Activated CD4-positive, alpha-beta T cell treated with anti-CD3 and anti-CD28 coated beads, Interleukin-2, amount 10 ng/mL, durations not matched to agents 7 days and 5 days (primary cell): ENCODE measurements at regions not wholly inside any gene's neighbourhood (a gene's known extent, or its start where the extent isn't known, plus 50 kb on each side); places are given as distances from the start of the nearest gene placed in this dataset.
"Not testable (repeated sequence)": the region's sequence is repeated elsewhere in the genome, so short reads cannot be mapped to it uniquely, and the experiment has no call there.

Experiments used
- CTCF ChIA-PET: fragments of 350-600 bp; sonication (Branson Sonifier 250); formaldehyde crosslinking; loops from one replicate; lab custom pipeline; 2021; ENCODE audit warnings: antibody characterized with exemption; lab: Charles Lee
- POLR2A ChIA-PET: fragments of 350-600 bp; sonication (Branson Sonifier 250); formaldehyde crosslinking; loops from one replicate; lab custom pipeline; 2021; ENCODE audit warnings: antibody characterized with exemption; lab: Charles Lee
- DNase-seq: peaks from one replicate; pipeline ENCODE4 v3.0.0-alpha.2; 2020
- H3K27ac Mint-ChIP-seq: one replicate; pipeline ENCODE4 v1.8.0; 2021; ENCODE audit warnings: mild to moderate bottlenecking, moderate library complexity, mixed read lengths
- H3K27me3 Mint-ChIP-seq: one replicate; pipeline ENCODE4 v1.8.0; 2021; ENCODE audit warnings: mixed read lengths
- H3K36me3 Mint-ChIP-seq: one replicate; pipeline ENCODE4 v1.8.0; 2021; ENCODE audit warnings: low read depth, mixed read lengths
- H3K4me1 Mint-ChIP-seq: one replicate; pipeline ENCODE4 v1.8.0; 2021; ENCODE audit warnings: mixed read lengths
- H3K4me3 Mint-ChIP-seq: one replicate; pipeline ENCODE4 v1.8.0; 2021; ENCODE audit warnings: mild to moderate bottlenecking, moderate library complexity, mixed read lengths
- H3K9me3 Mint-ChIP-seq: one replicate; pipeline ENCODE4 v1.8.0; 2021; ENCODE audit warnings: mixed read lengths

- no peaks in the 10 kb centered on the region for H3K9me3 Mint-ChIP-seq
- CTCF ChIA-PET = interaction anchor here (0.6 kb wide), 1 partner anchor 12 kb away, joined by 3 read pairs; no protein-coding TSS in a partner anchor
- peaks cover 62% of the 10 kb centered on the region for H3K36me3 Mint-ChIP-seq
- H3K27me3 Mint-ChIP-seq = no peaks in the 10 kb centered on the region
- no peak overlapping the region for H3K4me3 Mint-ChIP-seq
- DNase-seq = no peak
- H3K4me1 Mint-ChIP-seq = peaks cover 19% of the 10 kb centered on the region
- peak overlapping the region; percentile 27 for H3K27ac Mint-ChIP-seq
- POLR2A ChIA-PET = no interaction called here
Observed at GRCh38 chr1:184881941-184882913, 92.1 kb downstream of the NIBAN1 start.

GRCh38 chr1:184879876-184880557 is 94.3 kb downstream of the NIBAN1 start:
- H3K27me3 Mint-ChIP-seq = no peaks in the 10 kb centered on the region
- H3K9me3 Mint-ChIP-seq = no peaks in the 10 kb centered on the region
- H3K36me3 Mint-ChIP-seq = peaks cover 59% of the 10 kb centered on the region
- no peak overlapping the region for H3K4me3 Mint-ChIP-seq
- DNase-seq = no peak
- peaks cover 17% of the 10 kb centered on the region for H3K4me1 Mint-ChIP-seq
- ChIA-PET CTCF (interaction anchor here (1.8 to 2.0 kb wide), 2 partner anchors 20 to 48 kb away, joined by 4 to 5 read pairs; no protein-coding TSS in a partner anchor), POLR2A (no interaction called here)
- H3K27ac Mint-ChIP-seq = no peak overlapping the region

DNA sequence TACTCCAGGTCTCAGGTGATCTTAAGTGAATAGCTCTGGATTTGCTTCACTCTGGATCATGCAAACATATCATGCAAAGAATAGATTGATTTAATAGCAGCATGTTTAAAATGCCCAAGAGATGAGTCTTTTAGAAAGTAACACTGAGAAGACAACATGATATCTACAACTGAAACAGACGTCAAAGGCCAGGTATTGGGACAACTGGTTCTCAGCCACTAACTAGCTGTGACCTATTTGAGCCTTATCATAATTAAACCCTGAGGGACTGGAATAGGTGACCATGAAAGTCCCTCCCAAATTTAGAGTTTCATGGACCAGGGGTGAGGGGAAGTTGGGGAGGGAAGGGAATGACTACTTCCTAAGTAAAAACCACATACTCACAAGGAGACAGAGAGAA is 95.7 kb downstream of the NIBAN1 start:
- ChIA-PET CTCF (interaction anchor here (1.3 to 1.8 kb wide), 2 partner anchors 10 to 19 kb away, joined by 4 to 5 read pairs; no protein-coding TSS in a partner anchor), POLR2A (no interaction called here)
- no peak for DNase-seq
- Mint-ChIP-seq H3K27me3 (no peaks in the 10 kb centered on the region), H3K4me1 (peaks cover 14% of the 10 kb centered on the region), H3K36me3 (peaks cover 54% of the 10 kb centered on the region), H3K27ac (no peak overlapping the region), H3K9me3 (no peaks in the 10 kb centered on the region), H3K4me3 (no peak overlapping the region)

- H3K9me3 Mint-ChIP-seq = peaks cover 3% of the 10 kb centered on the region
- H3K4me1 Mint-ChIP-seq = peaks cover 8% of the 10 kb centered on the region
- no peak overlapping the region for H3K4me3 Mint-ChIP-seq
- peaks cover 54% of the 10 kb centered on the region for H3K36me3 Mint-ChIP-seq
- H3K27me3 Mint-ChIP-seq = no peaks in the 10 kb centered on the region
- H3K27ac Mint-ChIP-seq = no peak overlapping the region
- DNase-seq = no peak
- POLR2A ChIA-PET = no interaction called here
- CTCF ChIA-PET = interaction anchor here (0.5 to 1.3 kb wide), 2 partner anchors 9 to 611 kb away, joined by 3 to 5 read pairs; no protein-coding TSS in a partner anchor
Observed at GRCh38 chr1:184878002-184878401, 96.3 kb downstream of the NIBAN1 start.

DNA sequence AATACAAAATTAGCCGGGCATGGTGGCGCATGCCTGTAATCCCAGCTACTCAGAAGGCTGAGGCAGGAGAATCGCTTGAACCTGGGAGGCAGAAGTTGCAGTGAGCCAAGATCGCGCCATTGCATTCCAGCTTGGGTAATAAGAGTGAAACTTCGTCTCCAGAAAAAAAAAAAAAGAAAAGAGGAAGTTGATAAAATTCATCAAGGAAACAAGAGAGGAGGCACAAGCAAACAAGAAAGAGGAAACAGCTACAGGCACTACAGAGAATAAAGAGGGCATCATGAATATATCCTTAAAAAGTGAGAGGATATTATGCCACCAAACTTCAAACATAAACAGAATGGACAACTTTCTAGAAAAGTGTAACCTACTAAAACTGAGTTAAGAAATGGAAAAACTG is 98.3 kb downstream of the NIBAN1 start:
- H3K4me1 Mint-ChIP-seq, H3K4me3 Mint-ChIP-seq, H3K27me3 Mint-ChIP-seq, POLR2A ChIA-PET, H3K9me3 Mint-ChIP-seq, DNase-seq, H3K27ac Mint-ChIP-seq: not testable (repeated sequence)
- CTCF ChIA-PET = interaction anchor here (0.7 kb wide), 1 partner anchor 890 kb away, joined by 3 read pairs; no protein-coding TSS in a partner anchor
- H3K36me3 Mint-ChIP-seq = peaks cover 54% of the 10 kb centered on the region

- Mint-ChIP-seq H3K27me3 (no peaks in the 10 kb centered on the region), H3K36me3 (peaks cover 57% of the 10 kb centered on the region), H3K9me3 (peaks cover 3% of the 10 kb centered on the region), H3K4me1 (peaks cover 6% of the 10 kb centered on the region), H3K4me3 (no peak overlapping the region), H3K27ac (no peak overlapping the region)
- POLR2A ChIA-PET = no interaction called here
- CTCF ChIA-PET = no interaction called here
- no peak for DNase-seq
Observed at GRCh38 chr1:184875218-184875617, 99.1 kb downstream of the NIBAN1 start.

GRCh38 chr1:184870319-184870718 is 104.0 kb downstream of the NIBAN1 start:
- Mint-ChIP-seq H3K9me3 (peaks cover 13% of the 10 kb centered on the region), H3K36me3 (peaks cover 66% of the 10 kb centered on the region), H3K4me1 (peaks cover 45% of the 10 kb centered on the region), H3K27ac (no peak overlapping the region), H3K4me3 (no peak overlapping the region), H3K27me3 (no peaks in the 10 kb centered on the region)
- ChIA-PET POLR2A (no interaction called here), CTCF (interaction anchor here (0.5 kb wide), 1 partner anchor 221 kb away, joined by 3 read pairs; no protein-coding TSS in a partner anchor)
- peak; percentile 27 for DNase-seq

DNA sequence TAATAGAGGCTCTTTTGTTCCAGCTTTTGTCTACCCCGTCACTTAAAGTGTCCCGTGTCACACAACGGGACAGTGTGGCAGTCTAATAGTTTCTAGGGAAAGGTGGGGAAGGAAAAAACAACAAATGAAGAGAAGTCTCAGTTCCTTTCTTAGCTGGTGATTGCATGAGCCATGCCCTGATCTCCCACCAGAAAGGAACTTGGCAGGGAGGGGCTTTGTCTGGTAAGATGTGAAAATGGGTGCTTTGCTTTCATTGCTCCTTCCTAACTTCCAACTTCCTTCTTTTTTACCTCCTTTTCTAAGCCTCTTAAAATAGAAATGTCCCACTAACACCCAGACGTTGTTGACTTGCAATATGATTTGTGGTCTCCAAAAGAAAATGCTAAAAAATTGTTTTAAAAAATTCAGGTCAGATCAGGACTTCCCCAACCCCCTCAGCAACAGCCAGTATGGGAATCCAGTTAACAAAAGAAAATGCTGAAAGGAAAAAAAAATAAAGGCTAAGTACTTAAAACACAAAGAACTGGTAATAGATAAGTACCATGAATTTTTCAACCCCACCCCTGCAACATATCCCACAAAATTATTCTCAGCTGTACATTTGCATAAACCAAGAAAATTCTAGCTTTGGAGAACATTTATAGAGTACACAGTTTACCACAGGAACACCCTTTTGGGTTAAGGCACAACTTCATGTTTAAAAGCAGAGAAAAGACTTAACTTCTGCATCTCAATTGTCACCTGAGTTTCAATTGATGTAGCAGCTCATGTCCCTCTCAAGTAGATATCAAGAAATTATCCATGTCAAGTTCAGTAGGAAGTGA is 106.2 kb downstream of the NIBAN1 start:
- Mint-ChIP-seq H3K4me3 (peak overlapping the region; percentile 5), H3K27me3 (no peaks in the 10 kb centered on the region), H3K9me3 (peaks cover 10% of the 10 kb centered on the region), H3K36me3 (peaks cover 66% of the 10 kb centered on the region), H3K4me1 (peaks cover 50% of the 10 kb centered on the region), H3K27ac (peak overlapping the region; percentile 91)
- ChIA-PET CTCF (interaction anchor here (1.1 to 2.5 kb wide), 3 partner anchors 10 to 302 kb away, joined by 3 to 9 read pairs (median 5); no protein-coding TSS in a partner anchor), POLR2A (interaction anchor here (0.8 kb wide), 1 partner anchor 106 kb away, joined by 5 read pairs; the partner anchor contains the start of gene NIBAN1)
- DNase-seq = no peak

DNA sequence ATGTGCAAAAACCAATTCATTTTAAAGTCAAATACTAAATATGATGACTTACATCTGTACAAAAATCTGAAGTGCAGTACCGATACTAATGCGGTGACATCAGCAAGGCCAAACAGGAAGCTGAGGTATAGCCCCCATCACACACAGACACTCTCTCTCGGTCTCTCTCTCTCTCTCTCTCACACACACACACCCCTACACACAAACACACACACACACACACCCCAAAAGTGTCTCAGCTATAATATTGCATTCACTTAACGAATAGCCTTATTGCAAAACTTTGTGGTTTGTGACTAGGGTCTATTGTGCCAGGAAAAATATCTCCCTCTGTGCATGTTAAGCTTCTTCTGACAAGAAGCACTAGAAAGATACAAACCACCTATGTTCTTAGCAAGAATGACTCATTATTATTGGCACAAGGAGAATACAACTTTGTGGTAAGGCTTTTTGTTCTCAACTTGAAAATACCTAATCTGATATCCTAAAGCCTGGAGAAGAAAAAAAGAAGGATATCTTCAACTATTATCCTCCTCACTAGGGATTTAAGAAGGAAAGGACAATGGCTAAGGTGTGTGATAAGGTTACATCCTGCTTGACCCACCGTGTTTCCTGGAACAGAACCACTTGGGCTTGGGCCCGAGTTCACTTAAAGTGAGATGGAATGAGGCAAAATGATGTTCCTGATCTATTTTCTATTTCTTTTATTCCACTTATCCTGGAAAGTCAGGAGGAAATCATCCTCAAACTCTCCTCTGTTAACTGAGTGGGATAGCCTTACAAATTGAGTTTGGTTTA is 107.1 kb downstream of the NIBAN1 start:
- Mint-ChIP-seq H3K4me3 (peak overlapping the region; percentile 20), H3K9me3 (peaks cover 10% of the 10 kb centered on the region), H3K4me1 (peaks cover 53% of the 10 kb centered on the region), H3K36me3 (peaks cover 63% of the 10 kb centered on the region), H3K27me3 (no peaks in the 10 kb centered on the region), H3K27ac (peak overlapping the region; percentile 91)
- DNase-seq = peak; percentile 68
- ChIA-PET CTCF (interaction anchor here (1.0 to 2.5 kb wide), 3 partner anchors 9 to 303 kb away, joined by 3 to 9 read pairs (median 3); no protein-coding TSS in a partner anchor), POLR2A (interaction anchor here (0.7 to 0.8 kb wide), 3 partner anchors 25 to 678 kb away, joined by 3 to 6 read pairs (median 5); partner anchors contain the start of gene NIBAN1)

DNA sequence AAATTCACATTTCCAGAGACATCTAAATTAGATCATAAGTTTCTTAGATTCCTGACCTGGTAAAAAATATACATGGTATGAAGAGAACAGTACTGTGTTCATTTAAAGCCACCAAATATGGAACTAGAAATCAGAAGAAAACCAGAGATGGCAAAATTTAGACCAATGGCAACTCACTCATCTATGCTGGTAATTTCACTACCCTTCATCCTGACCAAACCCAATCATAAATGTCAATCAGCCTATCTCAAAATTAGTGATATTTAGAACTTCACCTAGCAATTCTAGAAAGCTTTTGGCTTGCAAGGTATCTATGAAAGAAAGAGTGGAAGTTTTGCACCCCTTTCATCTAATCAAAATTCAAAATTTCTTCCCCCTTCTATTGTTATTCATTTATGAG is 107.7 kb downstream of the NIBAN1 start:
- peak overlapping the region; percentile 91 for H3K27ac Mint-ChIP-seq
- H3K4me3 Mint-ChIP-seq = peak overlapping the region; percentile 20
- H3K4me1 Mint-ChIP-seq = peaks cover 53% of the 10 kb centered on the region
- no peaks in the 10 kb centered on the region for H3K27me3 Mint-ChIP-seq
- H3K9me3 Mint-ChIP-seq = peaks cover 10% of the 10 kb centered on the region
- CTCF ChIA-PET = interaction anchor here (1.0 to 2.5 kb wide), 3 partner anchors 8 to 24 kb away, joined by 3 to 9 read pairs (median 3); no protein-coding TSS in a partner anchor
- no peak for DNase-seq
- H3K36me3 Mint-ChIP-seq = peaks cover 60% of the 10 kb centered on the region
- POLR2A ChIA-PET = interaction anchor here (0.7 to 0.8 kb wide), 2 partner anchors 26 to 678 kb away, joined by 3 to 6 read pairs; no protein-coding TSS in a partner anchor

GRCh38 chr1:184865831-184866230 is 108.5 kb downstream of the NIBAN1 start:
- no peak for DNase-seq
- Mint-ChIP-seq H3K36me3 (peaks cover 54% of the 10 kb centered on the region), H3K27ac (no peak overlapping the region), H3K4me1 (peaks cover 53% of the 10 kb centered on the region), H3K27me3 (no peaks in the 10 kb centered on the region), H3K9me3 (peaks cover 10% of the 10 kb centered on the region), H3K4me3 (no peak overlapping the region)
- ChIA-PET CTCF (interaction anchor here (1.7 kb wide), 1 partner anchor 11 kb away, joined by 3 read pairs; no protein-coding TSS in a partner anchor), POLR2A (no interaction called here)
